ENCODE measurements at regions not wholly inside any gene's neighbourhood (a gene's known extent, or its start where the extent isn't known, plus 50 kb on each side); places are given as distances from the start of the nearest gene placed in this dataset.

- Histone ChIP-seq H2AFZ (ENCODE audit: low read depth, low read length, severe bottlenecking) (no peak overlapping the region), H3K36me3 (ENCODE audit: low read length) (no peaks in the 10 kb centered on the region), H3K27me3 (ENCODE audit: low read length) (no peaks in the 10 kb centered on the region), H3K9me3 (ENCODE audit: insufficient read depth, low read length) (no peaks in the 10 kb centered on the region), H3K4me2 (ENCODE audit: low read depth, low read length, poor library complexity, severe bottlenecking) (no peak overlapping the region), H3K9ac (ENCODE audit: low read length) (no peak overlapping the region), H3K4me3 (ENCODE audit: insufficient read depth, low read length, poor library complexity, severe bottlenecking) (no peak overlapping the region), H3K79me2 (ENCODE audit: insufficient read depth, low read length) (no peaks in the 10 kb centered on the region), H3K9me2 (replicated peaks; ENCODE audit: insufficient read depth, low read length) (no peaks in the 10 kb centered on the region), H3K27ac (ENCODE audit: low read depth, low read length) (no peak overlapping the region), H4K20me1 (ENCODE audit: low read depth, low read length) (no peaks in the 10 kb centered on the region), H3F3A (ENCODE audit: insufficient read depth) (no peaks in the 10 kb centered on the region)
- no peak for TF ChIP-seq EZH2phosphoT487 (conservative IDR thresholded peaks at IDR 0.05; ENCODE audit: low read length)
- TF ChIP-seq, protein P1, sequence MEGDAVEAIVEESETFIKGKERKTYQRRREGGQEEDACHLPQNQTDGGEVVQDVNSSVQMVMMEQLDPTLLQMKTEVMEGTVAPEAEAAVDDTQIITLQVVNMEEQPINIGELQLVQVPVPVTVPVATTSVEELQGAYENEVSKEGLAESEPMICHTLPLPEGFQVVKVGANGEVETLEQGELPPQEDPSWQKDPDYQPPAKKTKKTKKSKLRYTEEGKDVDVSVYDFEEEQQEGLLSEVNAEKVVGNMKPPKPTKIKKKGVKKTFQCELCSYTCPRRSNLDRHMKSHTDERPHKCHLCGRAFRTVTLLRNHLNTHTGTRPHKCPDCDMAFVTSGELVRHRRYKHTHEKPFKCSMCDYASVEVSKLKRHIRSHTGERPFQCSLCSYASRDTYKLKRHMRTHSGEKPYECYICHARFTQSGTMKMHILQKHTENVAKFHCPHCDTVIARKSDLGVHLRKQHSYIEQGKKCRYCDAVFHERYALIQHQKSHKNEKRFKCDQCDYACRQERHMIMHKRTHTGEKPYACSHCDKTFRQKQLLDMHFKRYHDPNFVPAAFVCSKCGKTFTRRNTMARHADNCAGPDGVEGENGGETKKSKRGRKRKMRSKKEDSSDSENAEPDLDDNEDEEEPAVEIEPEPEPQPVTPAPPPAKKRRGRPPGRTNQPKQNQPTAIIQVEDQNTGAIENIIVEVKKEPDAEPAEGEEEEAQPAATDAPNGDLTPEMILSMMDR (IDR thresholded peaks at IDR 0.05; ENCODE audit: insufficient read depth, low read length, poor library complexity, severe bottlenecking), result no peak
Observed at GRCh38 chr2:129721846-129722245, 257.6 kb upstream of the RAB6C start.

GRCh38 chr2:129722306-129723019 lies 257.0 kb upstream of the RAB6C start:
- Histone ChIP-seq H3K9ac (ENCODE audit: low read length) (no peak overlapping the region), H3K36me3 (ENCODE audit: low read length) (no peaks in the 10 kb centered on the region), H3K27me3 (ENCODE audit: low read length) (no peaks in the 10 kb centered on the region), H3K4me2 (ENCODE audit: low read depth, low read length, poor library complexity, severe bottlenecking) (no peak overlapping the region), H2AFZ (ENCODE audit: low read depth, low read length, severe bottlenecking) (no peak overlapping the region), H3K9me2 (replicated peaks; ENCODE audit: insufficient read depth, low read length) (no peaks in the 10 kb centered on the region), H3K79me2 (ENCODE audit: insufficient read depth, low read length) (no peaks in the 10 kb centered on the region), H3K9me3 (ENCODE audit: insufficient read depth, low read length) (no peaks in the 10 kb centered on the region), H3K27ac (ENCODE audit: low read depth, low read length) (no peak overlapping the region), H3F3A (ENCODE audit: insufficient read depth) (no peaks in the 10 kb centered on the region), H4K20me1 (ENCODE audit: low read depth, low read length) (no peaks in the 10 kb centered on the region), H3K4me3 (ENCODE audit: insufficient read depth, low read length, poor library complexity, severe bottlenecking) (no peak overlapping the region)
- TF ChIP-seq, protein P1 (IDR thresholded peaks at IDR 0.05; ENCODE audit: insufficient read depth, low read length, poor library complexity, severe bottlenecking), result no peak

GRCh38 chr2:129723277-129724020 lies 256.0 kb upstream of the RAB6C start:
- Histone ChIP-seq H3K36me3 (ENCODE audit: low read length) (no peaks in the 10 kb centered on the region), H3K9ac (ENCODE audit: low read length) (no peak overlapping the region)
- TF ChIP-seq EZH2phosphoT487 (conservative IDR thresholded peaks at IDR 0.05; ENCODE audit: low read length), result no peak
- TF ChIP-seq, protein P1 (IDR thresholded peaks at IDR 0.05; ENCODE audit: insufficient read depth, low read length, poor library complexity, severe bottlenecking), result no peak

More at GRCh38 chr2:129723277-129724020, 256.0 kb upstream of the RAB6C start:
- Histone ChIP-seq H3K4me3 (ENCODE audit: insufficient read depth, low read length, poor library complexity, severe bottlenecking) (no peak overlapping the region), H3K4me2 (ENCODE audit: low read depth, low read length, poor library complexity, severe bottlenecking) (no peak overlapping the region), H4K20me1 (ENCODE audit: low read depth, low read length) (no peaks in the 10 kb centered on the region), H3K27me3 (ENCODE audit: low read length) (no peaks in the 10 kb centered on the region), H3K9me3 (ENCODE audit: insufficient read depth, low read length) (no peaks in the 10 kb centered on the region), H3K79me2 (ENCODE audit: insufficient read depth, low read length) (no peaks in the 10 kb centered on the region), H2AFZ (ENCODE audit: low read depth, low read length, severe bottlenecking) (no peak overlapping the region), H3F3A (ENCODE audit: insufficient read depth) (no peaks in the 10 kb centered on the region), H3K9me2 (replicated peaks; ENCODE audit: insufficient read depth, low read length) (no peaks in the 10 kb centered on the region), H3K27ac (ENCODE audit: low read depth, low read length) (no peak overlapping the region)
